H9 (cell line): ENCODE measurements at regions not wholly inside any gene's neighbourhood (a gene's known extent, or its start where the extent isn't known, plus 50 kb on each side); places are given as distances from the start of the nearest gene placed in this dataset.

ENCODE experiments used
- DNase-seq: peaks from one replicate; pipeline ENCODE4 v3.0.0-alpha.2; 2017
- H2AFZ ChIP-seq: one replicate; pipeline ENCODE4 v1.6.1; 2013; ENCODE audit warnings: mild to moderate bottlenecking, low read length, control low read depth, moderate library complexity
- H2AK5ac ChIP-seq: 2 replicates; pipeline ENCODE4 v1.6.1; 2013; ENCODE audit warnings: low read length, control low read depth, mixed read lengths; ENCODE audit not compliant: insufficient read length
- H2BK120ac ChIP-seq: one replicate; pipeline ENCODE4 v1.6.1; 2013; ENCODE audit warnings: low read depth, mild to moderate bottlenecking, low read length, control low read depth, inconsistent platforms; ENCODE audit not compliant: poor library complexity, severe bottlenecking
- H2BK12ac ChIP-seq: 2 replicates; pipeline ENCODE4 v1.6.1; 2013; ENCODE audit warnings: low read length, control low read depth, mixed read lengths, low read depth; ENCODE audit not compliant: insufficient read length
- H2BK15ac ChIP-seq: 2 replicates; pipeline ENCODE4 v1.6.1; 2013; ENCODE audit warnings: low read depth, low read length, control low read depth
- H2BK20ac ChIP-seq: one replicate; pipeline ENCODE4 v1.6.1; 2013; ENCODE audit warnings: low read depth, mild to moderate bottlenecking, low read length, control low read depth, inconsistent platforms; ENCODE audit not compliant: poor library complexity, severe bottlenecking
- H2BK5ac ChIP-seq: 2 replicates; pipeline ENCODE4 v1.6.1; 2013; ENCODE audit warnings: low read length, control low read depth, mixed read lengths; ENCODE audit not compliant: insufficient read length
- H3K14ac ChIP-seq: 2 replicates; pipeline ENCODE4 v1.6.1; 2013; ENCODE audit warnings: low read length, control low read depth; ENCODE audit not compliant: insufficient read depth
- H3K18ac ChIP-seq: 2 replicates; pipeline ENCODE4 v1.6.1; 2013; ENCODE audit warnings: low read depth, mild to moderate bottlenecking, mixed read lengths, low read length, control low read depth; ENCODE audit not compliant: insufficient read length
- H3K23ac ChIP-seq: 2 replicates; pipeline ENCODE4 v1.6.1; 2013; ENCODE audit warnings: low read length, control low read depth, mixed read lengths, low read depth; ENCODE audit not compliant: insufficient read length
- H3K23me2 ChIP-seq: 2 replicates; pipeline ENCODE4 v1.6.1; 2013; ENCODE audit warnings: low read depth, mild to moderate bottlenecking, mixed read lengths, low read length, control low read depth; ENCODE audit not compliant: insufficient read length, poor library complexity, severe bottlenecking
- H3K27ac ChIP-seq: 2 replicates; pipeline ENCODE4 v1.5.1; 2013; ENCODE audit warnings: low read length, control low read depth, mixed read lengths, low read depth; ENCODE audit not compliant: insufficient read length
- H3K27me3 ChIP-seq: 2 replicates; pipeline ENCODE4 v1.6.1; 2013; ENCODE audit warnings: low read length, control low read depth, inconsistent platforms; ENCODE audit not compliant: insufficient read depth
- H3K4ac ChIP-seq: 2 replicates; pipeline ENCODE4 v1.6.1; 2013; ENCODE audit warnings: low read depth, mild to moderate bottlenecking, control low read depth, inconsistent platforms, low read length, moderate library complexity
- H3K4me1 ChIP-seq: 2 replicates; pipeline ENCODE4 v1.6.1; 2013; ENCODE audit warnings: low read length, control low read depth, inconsistent platforms; ENCODE audit not compliant: insufficient read depth
- H3K4me2 ChIP-seq: 2 replicates; pipeline ENCODE4 v1.6.1; 2013; ENCODE audit warnings: low read length, control low read depth, mixed read lengths; ENCODE audit not compliant: insufficient read length, insufficient read depth
- H3K56ac ChIP-seq: 2 replicates; pipeline ENCODE4 v1.6.1; 2013; ENCODE audit warnings: low read depth, mild to moderate bottlenecking, mixed read lengths, low read length, control low read depth; ENCODE audit not compliant: insufficient read length
- H3K79me1 ChIP-seq: 2 replicates; pipeline ENCODE4 v1.6.1; 2013; ENCODE audit warnings: low read depth, mild to moderate bottlenecking, moderate library complexity, low read length, control low read depth, inconsistent platforms; ENCODE audit not compliant: insufficient read depth, poor library complexity, severe bottlenecking
- H3K79me2 ChIP-seq: 2 replicates; pipeline ENCODE4 v1.6.1; 2013; ENCODE audit warnings: low read length, control low read depth, inconsistent platforms; ENCODE audit not compliant: insufficient read depth
- H3K9ac ChIP-seq: 2 replicates; pipeline ENCODE4 v1.6.1; 2013; ENCODE audit warnings: low read length, control low read depth, mixed read lengths; ENCODE audit not compliant: insufficient read length; ENCODE audit errors: extremely low read depth
- H3K9me3 ChIP-seq: one replicate; pipeline ENCODE4 v1.6.1; 2013; ENCODE audit warnings: low read depth, low read length, inconsistent platforms; ENCODE audit not compliant: control insufficient read depth
- H3T11ph ChIP-seq: one replicate; pipeline ENCODE4 v1.6.1; 2013; ENCODE audit warnings: mild to moderate bottlenecking, low read length, control low read depth, inconsistent platforms
- H4K20me1 ChIP-seq: one replicate; pipeline ENCODE4 v1.6.1; 2013; ENCODE audit not compliant: control insufficient read depth, insufficient read length, insufficient read depth
- H4K5ac ChIP-seq: 2 replicates; pipeline ENCODE4 v1.6.1; 2013; ENCODE audit warnings: low read depth, mild to moderate bottlenecking, mixed read lengths, low read length, control low read depth; ENCODE audit not compliant: insufficient read length
- H4K8ac ChIP-seq: replicated peaks from 2 replicates; pipeline ENCODE4 v1.6.1; 2013; ENCODE audit warnings: low read length, control low read depth, mixed read lengths, low read depth; ENCODE audit not compliant: insufficient read length
- H4K91ac ChIP-seq: 2 replicates; pipeline ENCODE4 v1.6.1; 2013; ENCODE audit warnings: low read depth, mild to moderate bottlenecking, moderate library complexity, mixed read lengths, low read length, control low read depth; ENCODE audit not compliant: insufficient read length
- H3K27ac Mint-ChIP-seq, 3 experiments: 2 replicates in 2 of 3; 3 replicates in 1 of 3; pipeline ENCODE4 v1.8.0; 2020 to 2021; ENCODE audit warnings: mixed read lengths in 3 of 3, mild to moderate bottlenecking in 1 of 3, moderate library complexity in 1 of 3
- H3K27me3 Mint-ChIP-seq: 2 replicates; pipeline ENCODE4 v1.8.0; 2021; ENCODE audit warnings: low read depth, mild to moderate bottlenecking, moderate library complexity, mixed read lengths
- H3K36me3 Mint-ChIP-seq, 3 experiments: 2 replicates in 2 of 3; 3 replicates in 1 of 3; pipeline ENCODE4 v1.8.0; 2020 to 2021; ENCODE audit warnings: low read depth in 3 of 3, mixed read lengths in 3 of 3; ENCODE audit not compliant: insufficient read depth in 1 of 3
- H3K4me1 Mint-ChIP-seq, 2 experiments: 2 replicates each; pipeline ENCODE4 v1.8.0; 2020; ENCODE audit warnings: mixed read lengths in 2 of 2
- H3K4me3 Mint-ChIP-seq, 2 experiments: 2 replicates in 1 of 2; 3 replicates in 1 of 2; pipeline ENCODE4 v1.8.0; 2020 to 2021; ENCODE audit warnings: mild to moderate bottlenecking in 2 of 2, mixed read lengths in 2 of 2, moderate library complexity in 1 of 2
- H3K9me3 Mint-ChIP-seq, 2 experiments: 2 replicates in 1 of 2; 3 replicates in 1 of 2; pipeline ENCODE4 v1.8.0; 2020; ENCODE audit warnings: mild to moderate bottlenecking in 2 of 2, mixed read lengths in 2 of 2, moderate library complexity in 1 of 2
- CTCF ChIP-seq: fragments of 200-600 bp; sonication (generic); conservative IDR thresholded peaks from 3 replicates; pipeline ENCODE4 v1.8.0; 2021; ENCODE audit warnings: antibody characterized with exemption, mild to moderate bottlenecking
- WGBS: extraction: QIAGEN DNeasy Blood & Tissue Kit; methylation state at CpG from one replicate; pipeline ENCODE4 v1.1.7; 2013; ENCODE audit warnings: missing lambda C conversion rate, low lambda C conversion rate, mixed read lengths; ENCODE audit not compliant: insufficient read length; ENCODE audit errors: extremely low coverage; 5-methylcytosine and 5-hydroxymethylcytosine counted together

- Mint-ChIP-seq H3K36me3 (peaks cover 0 to 2% (median 0%) of the 10 kb centered on the region in 3 experiments; a peak in 1 of 7 replicates), H3K27ac (peak overlapping the region in 2 of 3 experiments; percentile 85 to 87; a peak in 4 of 7 replicates), H3K27me3 (no peaks in the 10 kb centered on the region), H3K4me3 (no peak overlapping the region), H3K9me3 (no peaks in the 10 kb centered on the region), H3K4me1 (peaks cover 50 to 63% of the 10 kb centered on the region in 2 experiments)
- Histone ChIP-seq H3K79me2 (no peaks in the 10 kb centered on the region), H4K5ac (no peak overlapping the region), H3K9me3 (no peaks in the 10 kb centered on the region), H4K20me1 (no peaks in the 10 kb centered on the region), H2BK12ac (no peak overlapping the region), H3K4ac (no peak overlapping the region), H2BK120ac (no peak overlapping the region), H3K23me2 (no peaks in the 10 kb centered on the region), H3K9ac (no peak overlapping the region), H3K27me3 (no peaks in the 10 kb centered on the region), H2AFZ (no peak overlapping the region), H2BK15ac (no peak overlapping the region), H3T11ph (no peak overlapping the region), H3K79me1 (no peaks in the 10 kb centered on the region), H3K4me2 (no peak overlapping the region), H4K91ac (no peak overlapping the region), H3K18ac (no peak overlapping the region), H2BK5ac (no peak overlapping the region), H3K27ac (peak overlapping the region; percentile 20), H2BK20ac (no peak overlapping the region), H3K14ac (no peak overlapping the region), H2AK5ac (no peak overlapping the region), H3K4me1 (peaks cover 7% of the 10 kb centered on the region; the same call in 1 of the 2 replicates), H3K56ac (no peak overlapping the region), H3K23ac (no peak overlapping the region), H4K8ac (no peak overlapping the region)
- no peak for TF ChIP-seq CTCF
- no peak for DNase-seq
- no CpG with 5 or more reads among the region's 4 CpGs for WGBS
Measured at GRCh38 chr5:125152044-125152443, 405.6 kb upstream of the ZNF608 start.
